HCT116 (cell line): ENCODE measurements at regions not wholly inside any gene's neighbourhood (a gene's known extent, or its start where the extent isn't known, plus 50 kb on each side); places are given as distances from the start of the nearest gene placed in this dataset.

Experiments
- ATAC-seq: fragments of 200-7000 bp; cut with Tn5 transposase; 2 replicates; pipeline ENCODE4 v1.9.1; 2020; ENCODE audit warnings: mild to moderate bottlenecking, moderate library complexity
- BruUV-seq: library from RNA; stranded (reverse); fragments of 400-500 nt; replicated peaks from 2 replicates; lab custom pipeline; 2021; lab: Mats Ljungman, UMichigan
- CTCF ChIA-PET: fragments of 300-600 bp; sonication (Branson Sonifier 250); formaldehyde crosslinking; loops from one replicate; lab custom pipeline; 2021; ENCODE audit warnings: antibody characterized with exemption; lab: Charles Lee
- POLR2A ChIA-PET: fragments of 300-600, 350-600 bp; sonication (Branson Sonifier 250); formaldehyde crosslinking; loops from one replicate; lab custom pipeline; 2021; ENCODE audit warnings: antibody characterized with exemption; lab: Charles Lee
- RAD21 ChIA-PET, 2 experiments: fragments of 300-600 bp; sonication (Branson Sonifier 250); formaldehyde crosslinking; loops; one replicate each; lab custom pipeline; 2023; ENCODE audit warnings: low total read pairs in 2 of 2; ENCODE audit not compliant: uncharacterized antibody in 2 of 2, unreplicated experiment in 2 of 2, low non-redundant PET in 1 of 2; lab: Charles Lee
- DNase-seq: peaks from one replicate; pipeline ENCODE4 v3.0.0-alpha.2; 2010; ENCODE audit warnings: low read depth, low spot score
- H2AFZ ChIP-seq: fragments of 200-600 bp; shearing (Covaris generic), sonication (generic); 2 replicates; pipeline ENCODE4 v1.6.1; 2017; ENCODE audit warnings: low read depth, mixed run types, mixed read lengths, antibody characterized with exemption, low read length; ENCODE audit not compliant: poor library complexity, severe bottlenecking
- H3K27ac ChIP-seq: 2 replicates; pipeline ENCODE4 v1.5.1; 2012; ENCODE audit warnings: low read depth, low read length
- H3K27me3 ChIP-seq: fragments of 200-600 bp; sonication (generic); 2 replicates; pipeline ENCODE4 v1.6.1; 2016; ENCODE audit warnings: mixed run types, low read length, mixed read lengths; ENCODE audit not compliant: insufficient read depth
- H3K36me3 ChIP-seq, 2 experiments: fragments of 200-500 bp in 1 of 2; fragments of 200-600 bp in 1 of 2; sonication (Bioruptor generic) in 1 of 2; sonication (generic) in 1 of 2; 2 replicates each; pipeline versions ENCODE4 v1.5.1 to v1.6.1; 2014 to 2016; ENCODE audit warnings: low read length in 2 of 2, inconsistent platforms in 1 of 2, mixed read lengths in 1 of 2, mixed run types in 1 of 2; ENCODE audit not compliant: insufficient read depth in 2 of 2, control insufficient read depth in 1 of 2
- H3K4me1 ChIP-seq, 2 experiments: fragments of 200-600 bp in 1 of 2; sonication (generic) in 1 of 2; 2 replicates each; pipeline versions ENCODE4 v1.5.1 to v1.6.1; 2012 to 2017; ENCODE audit warnings: low read length in 2 of 2, inconsistent platforms in 1 of 2, mild to moderate bottlenecking in 1 of 2, mixed read lengths in 1 of 2, mixed run types in 1 of 2, moderate library complexity in 1 of 2; ENCODE audit not compliant: insufficient read depth in 2 of 2, control insufficient read depth in 1 of 2
- H3K4me2 ChIP-seq: fragments of 200-600 bp; sonication (generic); 2 replicates; pipeline ENCODE4 v1.6.1; 2017; ENCODE audit warnings: mixed run types, low read length, mixed read lengths
- H3K4me3 ChIP-seq, 2 experiments: fragments of 200-600 bp in 1 of 2; sonication (generic) in 1 of 2; replicated peaks in 1 of 2; 2 replicates each; pipeline ENCODE4 v1.5.1; 2011 to 2016; ENCODE audit warnings: low read length in 2 of 2, control low read depth in 1 of 2, low read depth in 1 of 2, mild to moderate bottlenecking in 1 of 2, mixed read lengths in 1 of 2, mixed run types in 1 of 2
- H3K79me2 ChIP-seq: fragments of 200-600 bp; sonication (generic); 2 replicates; pipeline ENCODE4 v1.6.1; 2017; ENCODE audit warnings: mild to moderate bottlenecking, mixed run types, low read length, moderate library complexity, mixed read lengths; ENCODE audit not compliant: insufficient read depth
- H3K9ac ChIP-seq: fragments of 200-600 bp; sonication (generic); 2 replicates; pipeline ENCODE4 v1.6.1; 2016; ENCODE audit warnings: low read length, mixed read lengths
- H3K9me2 ChIP-seq: fragments of 200-600 bp; sonication (generic), shearing (Covaris generic); 2 replicates; pipeline ENCODE4 v1.6.1; 2017; ENCODE audit warnings: mixed run types, mild to moderate bottlenecking, moderate library complexity; ENCODE audit not compliant: insufficient read depth
- H3K9me3 ChIP-seq, 2 experiments: fragments of 200-500 bp in 1 of 2; fragments of 200-600 bp in 1 of 2; sonication (Bioruptor generic) in 1 of 2; sonication (generic) in 1 of 2; 2 replicates each; pipeline ENCODE4 v1.6.1; 2014 to 2017; ENCODE audit warnings: low read length in 2 of 2, mixed read lengths in 2 of 2, inconsistent platforms in 1 of 2, low read depth in 1 of 2, mild to moderate bottlenecking in 1 of 2, mixed run types in 1 of 2, moderate library complexity in 1 of 2; ENCODE audit not compliant: control insufficient read depth in 1 of 2, insufficient read depth in 1 of 2
- H4K20me1 ChIP-seq: fragments of 200-600 bp; sonication (generic), shearing (Covaris generic); 2 replicates; pipeline ENCODE4 v1.6.1; 2017; ENCODE audit warnings: mixed run types, mild to moderate bottlenecking, moderate library complexity; ENCODE audit not compliant: insufficient read depth
- ATF3 ChIP-seq: IDR thresholded peaks from 2 replicates; pipeline ENCODE4 v1.6.1; 2012
- CBX3 ChIP-seq: IDR thresholded peaks from 2 replicates; pipeline ENCODE4 v1.6.1; 2012; ENCODE audit warnings: low read depth
- CEBPB ChIP-seq: IDR thresholded peaks from 2 replicates; pipeline ENCODE4 v1.6.1; 2012; ENCODE audit warnings: low read depth
- EGR1 ChIP-seq: IDR thresholded peaks from 2 replicates; pipeline ENCODE4 v1.6.1; 2012; ENCODE audit warnings: low read depth
- EZH2 ChIP-seq: fragments of 200-600 bp; sonication (generic); IDR thresholded peaks from 2 replicates; pipeline ENCODE4 v1.6.1; 2017; ENCODE audit warnings: antibody characterized with exemption, mixed run types
- EZH2phosphoT487 ChIP-seq: fragments of 200-600 bp; IDR thresholded peaks from 2 replicates; pipeline ENCODE4 v1.6.1; 2018; ENCODE audit warnings: antibody characterized with exemption, borderline replicate concordance
- FOSL1 ChIP-seq: IDR thresholded peaks from 2 replicates; pipeline ENCODE4 v1.6.1; 2012; ENCODE audit warnings: low read depth
- MAX ChIP-seq: IDR thresholded peaks from 2 replicates; pipeline ENCODE4 v1.6.1; 2012
- POLR2A ChIP-seq: IDR thresholded peaks from 2 replicates; pipeline ENCODE4 v1.7.0; 2011; ENCODE audit warnings: borderline replicate concordance; ENCODE audit not compliant: insufficient read depth, insufficient read length; ENCODE audit errors: extremely low read depth
- POLR2AphosphoS5 ChIP-seq: IDR thresholded peaks from 2 replicates; pipeline ENCODE4 v1.6.1; 2011; ENCODE audit warnings: mild to moderate bottlenecking, low read depth, low read length, moderate library complexity
- RAD21 ChIP-seq: IDR thresholded peaks from 2 replicates; pipeline ENCODE4 v1.6.1; 2012; ENCODE audit warnings: low read depth, mild to moderate bottlenecking
- REST ChIP-seq: IDR thresholded peaks from 2 replicates; pipeline ENCODE4 v1.6.1; 2012; ENCODE audit warnings: low read depth
- SP1 ChIP-seq: IDR thresholded peaks from 2 replicates; pipeline ENCODE4 v1.6.1; 2012; ENCODE audit warnings: low read depth
- SRF ChIP-seq: IDR thresholded peaks from 2 replicates; pipeline ENCODE4 v1.6.1; 2012; ENCODE audit warnings: low read depth
- TCF7L2 ChIP-seq: IDR thresholded peaks from 2 replicates; pipeline ENCODE4 v1.7.0; 2011; ENCODE audit warnings: borderline replicate concordance, inconsistent platforms; ENCODE audit not compliant: insufficient read depth, insufficient read length; ENCODE audit errors: extremely low read depth
- ZNF274 ChIP-seq: fragments of 200-500 bp; sonication (Bioruptor generic); IDR thresholded peaks from 2 replicates; pipeline ENCODE4 v1.6.1; 2014; ENCODE audit warnings: mild to moderate bottlenecking, low read depth, low read length, inconsistent platforms
- intact Hi-C: fragments of 100-400 bp; cut with micrococcal nuclease; formaldehyde crosslinking; loops from 2 replicates; pipeline ENCODE4 v1.10.0; 2022

GRCh38 chr15:96020797-96021196, 309.7 kb upstream of the NR2F2 start:
- BruUV-seq, result no TSS peak
- Histone ChIP-seq H4K20me1 (no peaks in the 10 kb centered on the region), H3K4me3 (no peak overlapping the region), H2AFZ (no peak overlapping the region), H3K36me3 (no peaks in the 10 kb centered on the region), H3K79me2 (no peaks in the 10 kb centered on the region), H3K9ac (no peak overlapping the region), H3K9me2 (no peaks in the 10 kb centered on the region), H3K27me3 (no peaks in the 10 kb centered on the region), H3K27ac (no peak overlapping the region), H3K9me3 (peaks cover 0 to 6% of the 10 kb centered on the region in 2 experiments; a peak in 1 of 4 replicates), H3K4me1 (peaks cover under 1 to 4% of the 10 kb centered on the region in 2 experiments), H3K4me2 (no peak overlapping the region)
- DNase-seq (no peak), ATAC-seq (no peak)
- TF ChIP-seq MAX (no peak), ZNF274 (no peak), POLR2AphosphoS5 (no peak)
- ChIA-PET RAD21 (no interaction called here), POLR2A (no interaction called here), CTCF (no interaction called here)
- intact Hi-C loops, result no loop called here

GRCh38 chr15:96023081-96023480, 307.4 kb upstream of the NR2F2 start:
- ATAC-seq (no peak), DNase-seq (no peak)
- Histone ChIP-seq H2AFZ (no peak overlapping the region), H4K20me1 (no peaks in the 10 kb centered on the region), H3K27ac (no peak overlapping the region), H3K4me1 (peaks cover 11 to 15% of the 10 kb centered on the region in 2 experiments), H3K79me2 (no peaks in the 10 kb centered on the region), H3K36me3 (no peaks in the 10 kb centered on the region), H3K27me3 (no peaks in the 10 kb centered on the region), H3K4me2 (no peak overlapping the region), H3K4me3 (no peak overlapping the region), H3K9me2 (no peaks in the 10 kb centered on the region), H3K9me3 (peaks cover 0 to 6% of the 10 kb centered on the region in 2 experiments; a peak in 1 of 4 replicates), H3K9ac (no peak overlapping the region)
- no TSS peak for BruUV-seq
- POLR2A ChIA-PET, result no interaction called here
- TF ChIP-seq TCF7L2 (no peak), EZH2phosphoT487 (no peak), CBX3 (no peak), REST (no peak), MAX (no peak), ZNF274 (no peak), SRF (no peak), FOSL1 (no peak), POLR2A (no peak), EZH2 (no peak), EGR1 (no peak), RAD21 (no peak), CEBPB (no peak), SP1 (no peak), ATF3 (no peak)
- RAD21 ChIA-PET, result no interaction called here
- CTCF ChIA-PET, result no interaction called here
- intact Hi-C loops, result no loop called here
